ENCODE measurements at regions not wholly inside any gene's neighbourhood (a gene's known extent, or its start where the extent isn't known, plus 50 kb on each side); places are given as distances from the start of the nearest gene placed in this dataset.

GRCh38 chr5:24862117-24862516, 217.3 kb upstream of the CDH10 start:
- no peak for DNase-seq (ENCODE audit: low read depth in 2 of 3, low spot score in 2 of 3)

GRCh38 chr5:24855485-24855884, 210.7 kb upstream of the CDH10 start:
- DNase-seq (ENCODE audit: low read depth in 2 of 3, low spot score in 2 of 3): no peak

GRCh38 chr5:24854850-24855249, 210.1 kb upstream of the CDH10 start:
- no peak for DNase-seq (ENCODE audit: low read depth in 2 of 3, low spot score in 2 of 3)

GRCh38 chr5:24854350-24854749, 209.6 kb upstream of the CDH10 start:
- DNase-seq (ENCODE audit: low read depth in 2 of 3, low spot score in 2 of 3): no peak

GRCh38 chr5:24850926-24851486, 206.2 kb upstream of the CDH10 start:
- DNase-seq (ENCODE audit: low read depth in 2 of 3, low spot score in 2 of 3): no peak

- no peak for DNase-seq (ENCODE audit: low read depth in 2 of 3, low spot score in 2 of 3)
Observed at GRCh38 chr5:24849210-24849609, 204.4 kb upstream of the CDH10 start.

- DNase-seq (ENCODE audit: low read depth in 2 of 3, low spot score in 2 of 3): no peak
Observed at GRCh38 chr5:24831989-24832388, 187.2 kb upstream of the CDH10 start.

- no peak for DNase-seq (ENCODE audit: low read depth in 2 of 3, low spot score in 2 of 3)
Observed at GRCh38 chr5:24823625-24824024, 178.8 kb upstream of the CDH10 start.

GRCh38 chr5:24819841-24820240, 175.1 kb upstream of the CDH10 start:
- no peak for DNase-seq (ENCODE audit: low read depth in 2 of 3, low spot score in 2 of 3)

GRCh38 chr5:24817966-24818365, 173.2 kb upstream of the CDH10 start:
- DNase-seq (ENCODE audit: low read depth in 2 of 3, low spot score in 2 of 3): no peak

GRCh38 chr5:24816206-24816605, 171.4 kb upstream of the CDH10 start:
- no peak for DNase-seq (ENCODE audit: low read depth in 2 of 3, low spot score in 2 of 3)

- DNase-seq (ENCODE audit: low read depth in 2 of 3, low spot score in 2 of 3): no peak
Observed at GRCh38 chr5:24805230-24805629, 160.5 kb upstream of the CDH10 start.

- no peak for DNase-seq (ENCODE audit: low read depth in 2 of 3, low spot score in 2 of 3)
Observed at GRCh38 chr5:24804221-24804681, 159.5 kb upstream of the CDH10 start.

- no peak for DNase-seq (ENCODE audit: low read depth in 2 of 3, low spot score in 2 of 3)
Observed at GRCh38 chr5:24791326-24791725, 146.5 kb upstream of the CDH10 start.

- no peak for DNase-seq (ENCODE audit: low read depth in 2 of 3, low spot score in 2 of 3)
Observed at GRCh38 chr5:24789611-24790351, 145.0 kb upstream of the CDH10 start.

GRCh38 chr5:24788829-24789514, 144.2 kb upstream of the CDH10 start:
- DNase-seq (ENCODE audit: low read depth in 2 of 3, low spot score in 2 of 3): no peak

- DNase-seq (ENCODE audit: low read depth in 2 of 3, low spot score in 2 of 3): no peak
Observed at GRCh38 chr5:24786108-24786507, 141.3 kb upstream of the CDH10 start.

- no peak for DNase-seq (ENCODE audit: low read depth in 2 of 3, low spot score in 2 of 3)
Observed at GRCh38 chr5:24783596-24783995, 138.8 kb upstream of the CDH10 start.

GRCh38 chr5:24777392-24777791, 132.6 kb upstream of the CDH10 start:
- no peak for DNase-seq (ENCODE audit: low read depth in 2 of 3, low spot score in 2 of 3)

GRCh38 chr5:24773261-24773660, 128.5 kb upstream of the CDH10 start:
- DNase-seq (ENCODE audit: low read depth in 2 of 3, low spot score in 2 of 3): no peak

GRCh38 chr5:24767086-24767485, 122.3 kb upstream of the CDH10 start:
- DNase-seq (ENCODE audit: low read depth in 2 of 3, low spot score in 2 of 3): no peak

- DNase-seq (ENCODE audit: low read depth in 2 of 3, low spot score in 2 of 3): no peak
Observed at GRCh38 chr5:24765219-24765618, 120.4 kb upstream of the CDH10 start.
